ENCODE measurements at regions not wholly inside any gene's neighbourhood (a gene's known extent, or its start where the extent isn't known, plus 50 kb on each side); places are given as distances from the start of the nearest gene placed in this dataset.

DNA sequence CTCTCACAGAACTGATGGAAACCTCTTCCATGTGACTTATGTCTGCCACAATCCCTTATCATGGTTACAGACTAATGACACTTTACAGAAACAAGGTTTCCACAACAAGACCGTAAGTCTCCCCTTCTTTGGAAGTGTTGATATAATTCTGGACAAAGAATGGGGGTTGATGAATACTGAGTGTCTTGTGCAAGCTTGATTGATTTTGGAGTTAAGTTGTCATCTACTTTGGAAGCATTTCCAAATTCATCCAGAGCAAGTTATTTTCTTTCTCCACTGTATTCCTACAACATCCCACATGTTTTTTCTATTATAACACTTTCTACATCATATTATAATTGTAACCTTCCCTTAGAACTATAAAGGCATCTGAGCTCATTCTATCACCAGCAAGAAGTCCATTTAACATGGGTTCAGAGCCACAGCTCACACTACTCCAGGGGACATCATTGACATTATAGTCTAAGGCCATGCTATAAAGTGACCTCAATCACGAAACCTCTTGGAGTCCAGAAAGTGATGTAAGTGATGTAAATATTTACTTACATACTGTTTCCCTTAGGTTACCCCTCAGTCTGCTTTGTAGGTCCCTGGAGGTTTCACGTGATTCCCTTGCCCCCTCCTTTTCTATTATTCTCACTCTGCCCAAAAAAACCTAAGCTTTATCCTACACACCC is 125.7 kb upstream of the PBX1 start:
- WGBS (ENCODE audit: insufficient coverage, insufficient replicate concordance, low lambda C conversion rate, missing lambda C conversion rate): 20% methylated on average over 3 of the region's 3 CpGs

DNA sequence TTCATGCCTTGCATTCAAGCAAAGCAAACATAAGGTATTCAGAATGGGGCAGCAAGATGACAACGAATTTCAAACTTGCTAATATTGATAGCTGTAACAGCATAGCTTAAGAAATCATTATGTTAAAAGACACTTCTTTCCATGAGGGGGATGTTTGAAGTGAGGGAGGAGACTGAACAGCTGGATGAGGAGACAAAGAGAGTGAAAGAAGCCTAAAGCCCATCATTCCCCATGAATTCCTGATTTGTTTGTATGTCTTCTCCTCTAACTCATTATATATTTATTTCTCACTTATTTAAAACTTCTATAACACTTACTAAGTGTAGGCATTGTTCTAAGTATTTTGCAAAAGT is 125.2 kb upstream of the PBX1 start:
- Histone ChIP-seq H3K4me1 (ENCODE audit: control insufficient read depth, insufficient read depth, low read length) (no peaks in the 10 kb centered on the region), H3K9ac (ENCODE audit: control insufficient read depth, insufficient read depth, low read length) (no peak overlapping the region), H3K36me3 (ENCODE audit: control insufficient read depth in 2 of 2, insufficient read depth in 2 of 2, low read length in 1 of 2) (no peaks in the 10 kb centered on the region), H3K27ac (ENCODE audit: control insufficient read depth, insufficient read depth) (no peak overlapping the region), H4K20me1 (ENCODE audit: control insufficient read depth, insufficient read depth) (no peaks in the 10 kb centered on the region), H3K4me2 (ENCODE audit: control insufficient read depth, insufficient read depth) (no peak overlapping the region), H3K9me3 (replicated peaks; ENCODE audit: control insufficient read depth, insufficient read depth, low read length) (no peaks in the 10 kb centered on the region), H3K79me2 (ENCODE audit: control insufficient read depth, insufficient read depth, low read length) (no peaks in the 10 kb centered on the region), H3K27me3 (replicated peaks in 1 of 2; ENCODE audit: control insufficient read depth in 2 of 2, insufficient read depth in 2 of 2, low read length in 1 of 2) (no peaks in the 10 kb centered on the region), H3K4me3 (no peak overlapping the region), H2AFZ (ENCODE audit: control insufficient read depth, low read depth, low read length) (no peak overlapping the region)
- FAIRE-seq: no peak
- in situ Hi-C loops (cut with MboI) (no loop called here), intact Hi-C loops (cut with micrococcal nuclease; ENCODE audit: unreplicated experiment) (no loop called here)
- ChIA-PET POLR2A (no interaction called here), SMC1A (ENCODE audit: uncharacterized antibody, unreplicated experiment) (no interaction called here), RAD21 (ENCODE audit: unreplicated experiment) (no interaction called here), CTCF (interaction anchor here (1.3 kb wide), 1 partner anchor 10 kb away, joined by 3 read pairs; no protein-coding TSS in a partner anchor)
- no peak for ATAC-seq
- TF ChIP-seq PAX8 (IDR thresholded peaks at IDR 0.05) (no peak), EED (IDR thresholded peaks at IDR 0.05; ENCODE audit: low read depth) (no peak), MEF2B (IDR thresholded peaks at IDR 0.05; ENCODE audit: partially characterized antibody, poor library complexity, severe bottlenecking) (no peak), CHD1 (IDR thresholded peaks at IDR 0.05; ENCODE audit: low read depth, low read length) (no peak)
- BruUV-seq (replicated peaks): no TSS peak
- 0% methylated on average over 1 of the region's 1 CpG for WGBS (ENCODE audit: insufficient coverage, insufficient replicate concordance, low lambda C conversion rate, missing lambda C conversion rate)
- no peak for DNase-seq (ENCODE audit: low read depth, low spot score)

More for the DNA sequence above, 125.7 kb upstream of the PBX1 start:
- Histone ChIP-seq H3K4me1 (ENCODE audit: control insufficient read depth, insufficient read depth, low read length) (no peaks in the 10 kb centered on the region), H4K20me1 (ENCODE audit: control insufficient read depth, insufficient read depth) (no peaks in the 10 kb centered on the region), H3K4me3 (no peak overlapping the region), H2AFZ (ENCODE audit: control insufficient read depth, low read depth, low read length) (no peak overlapping the region), H3K9ac (ENCODE audit: control insufficient read depth, insufficient read depth, low read length) (no peak overlapping the region), H3K27ac (ENCODE audit: control insufficient read depth, insufficient read depth) (no peak overlapping the region), H3K4me2 (ENCODE audit: control insufficient read depth, insufficient read depth) (no peak overlapping the region), H3K9me3 (replicated peaks; ENCODE audit: control insufficient read depth, insufficient read depth, low read length) (no peaks in the 10 kb centered on the region), H3K27me3 (replicated peaks in 1 of 2; ENCODE audit: control insufficient read depth in 2 of 2, insufficient read depth in 2 of 2, low read length in 1 of 2) (no peaks in the 10 kb centered on the region), H3K79me2 (ENCODE audit: control insufficient read depth, insufficient read depth, low read length) (no peaks in the 10 kb centered on the region), H3K36me3 (ENCODE audit: control insufficient read depth in 2 of 2, insufficient read depth in 2 of 2, low read length in 1 of 2) (no peaks in the 10 kb centered on the region)
- FAIRE-seq: no peak
- SMC1A ChIA-PET (ENCODE audit: uncharacterized antibody, unreplicated experiment): no interaction called here
- intact Hi-C loops (cut with micrococcal nuclease; ENCODE audit: unreplicated experiment): no loop called here
- RAD21 ChIA-PET (ENCODE audit: unreplicated experiment): no interaction called here
- no TSS peak for BruUV-seq (replicated peaks)
- TF ChIP-seq, protein P1, sequence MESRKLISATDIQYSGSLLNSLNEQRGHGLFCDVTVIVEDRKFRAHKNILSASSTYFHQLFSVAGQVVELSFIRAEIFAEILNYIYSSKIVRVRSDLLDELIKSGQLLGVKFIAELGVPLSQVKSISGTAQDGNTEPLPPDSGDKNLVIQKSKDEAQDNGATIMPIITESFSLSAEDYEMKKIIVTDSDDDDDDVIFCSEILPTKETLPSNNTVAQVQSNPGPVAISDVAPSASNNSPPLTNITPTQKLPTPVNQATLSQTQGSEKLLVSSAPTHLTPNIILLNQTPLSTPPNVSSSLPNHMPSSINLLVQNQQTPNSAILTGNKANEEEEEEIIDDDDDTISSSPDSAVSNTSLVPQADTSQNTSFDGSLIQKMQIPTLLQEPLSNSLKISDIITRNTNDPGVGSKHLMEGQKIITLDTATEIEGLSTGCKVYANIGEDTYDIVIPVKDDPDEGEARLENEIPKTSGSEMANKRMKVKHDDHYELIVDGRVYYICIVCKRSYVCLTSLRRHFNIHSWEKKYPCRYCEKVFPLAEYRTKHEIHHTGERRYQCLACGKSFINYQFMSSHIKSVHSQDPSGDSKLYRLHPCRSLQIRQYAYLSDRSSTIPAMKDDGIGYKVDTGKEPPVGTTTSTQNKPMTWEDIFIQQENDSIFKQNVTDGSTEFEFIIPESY (IDR thresholded peaks at IDR 0.05): no peak
- TF ChIP-seq NBN (IDR thresholded peaks at IDR 0.05): no peak
- no peak for ATAC-seq
- POLR2A ChIA-PET: no interaction called here
- in situ Hi-C loops (cut with MboI): no loop called here
- CTCF ChIA-PET: interaction anchor here (1.3 kb wide), 1 partner anchor 11 kb away, joined by 3 read pairs; no protein-coding TSS in a partner anchor
- DNase-seq (ENCODE audit: low read depth, low spot score): no peak
